T1000 (cell line): ENCODE measurements at regions not wholly inside any gene's neighbourhood (a gene's known extent, or its start where the extent isn't known, plus 50 kb on each side); places are given as distances from the start of the nearest gene placed in this dataset.
"Not testable (repeated sequence)": the region's sequence is repeated elsewhere in the genome, so short reads cannot be mapped to it uniquely, and the experiment has no call there.

Experiments used
- DNase-seq: peaks from one replicate; lab custom pipeline; 2025; ENCODE audit warnings: mixed read lengths; lab: John Stamatoyannopoulos, UW

DNA sequence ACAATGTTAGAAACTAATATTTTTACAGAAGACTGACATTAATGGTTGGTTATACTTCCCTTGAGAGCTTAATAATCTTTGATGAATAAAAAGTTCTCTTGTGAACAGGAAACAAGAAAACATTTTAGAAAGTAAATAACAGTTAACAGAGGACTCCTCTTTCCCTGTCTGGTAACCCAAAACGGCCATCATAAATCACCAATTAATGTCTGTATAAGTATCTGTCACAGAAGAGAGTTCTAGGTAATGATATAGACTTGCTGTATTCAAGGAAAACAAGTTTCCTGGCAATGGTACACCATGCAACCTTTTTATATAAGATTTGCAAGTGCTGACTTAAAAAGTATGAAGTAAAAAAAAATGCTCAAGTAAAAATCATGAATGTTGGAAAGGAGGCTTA lies 426.7 kb downstream of the SOX2 start:
- DNase-seq = no peak

DNA sequence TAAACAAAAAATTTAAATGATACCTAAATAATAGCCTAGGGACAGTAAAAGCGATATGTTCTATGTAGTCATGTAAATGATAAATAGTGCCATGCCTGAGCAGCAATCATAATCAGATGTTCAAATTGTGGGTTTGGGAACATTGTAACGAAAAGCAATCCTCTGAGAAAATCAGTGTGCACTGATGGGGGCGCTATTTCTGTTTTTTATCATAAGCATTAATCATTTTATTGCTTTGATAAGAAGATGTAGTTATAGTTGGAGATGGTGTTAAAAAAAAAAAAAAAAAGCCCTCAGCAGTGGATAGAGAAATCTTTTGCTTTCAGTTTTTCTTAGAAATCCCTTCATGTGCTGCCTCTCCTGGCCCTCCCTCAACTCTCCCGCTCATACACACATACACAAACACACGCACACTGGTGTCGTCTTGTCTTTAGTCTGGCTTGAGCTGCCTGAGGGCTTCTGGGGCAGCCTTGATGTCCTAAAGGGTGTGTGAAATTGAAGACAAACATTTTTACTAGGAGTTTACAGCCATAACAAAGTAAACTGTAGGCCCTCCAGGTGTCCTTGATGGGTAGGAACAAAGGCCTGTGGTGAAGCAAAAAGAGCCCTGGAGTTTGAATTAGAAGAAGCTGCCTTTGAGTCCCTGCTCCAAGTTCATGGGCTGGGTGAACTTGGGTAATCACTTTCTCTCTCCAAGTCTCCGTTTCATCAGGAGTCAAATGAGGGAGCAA lies 428.1 kb downstream of the SOX2 start:
- no peak for DNase-seq

DNA sequence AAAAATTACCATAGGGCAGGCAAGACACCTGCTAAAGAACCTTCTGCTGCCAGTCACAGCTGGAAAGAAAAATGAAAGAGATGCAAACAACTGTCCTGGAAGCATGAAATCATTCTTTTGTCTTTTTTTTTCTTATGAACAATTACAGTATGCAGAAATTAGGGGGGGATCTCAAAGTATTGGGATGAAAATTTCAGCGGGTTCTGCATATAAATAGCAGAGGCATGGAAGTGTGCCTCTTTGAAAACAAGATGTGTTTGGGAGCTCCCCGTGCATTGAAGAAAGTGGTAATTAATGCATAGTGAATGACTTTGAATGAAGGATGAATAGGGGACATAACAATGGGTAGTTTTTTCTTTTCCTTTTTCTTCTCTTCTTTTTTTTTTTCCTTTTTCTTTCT lies 431.2 kb downstream of the SOX2 start:
- no peak for DNase-seq

DNA sequence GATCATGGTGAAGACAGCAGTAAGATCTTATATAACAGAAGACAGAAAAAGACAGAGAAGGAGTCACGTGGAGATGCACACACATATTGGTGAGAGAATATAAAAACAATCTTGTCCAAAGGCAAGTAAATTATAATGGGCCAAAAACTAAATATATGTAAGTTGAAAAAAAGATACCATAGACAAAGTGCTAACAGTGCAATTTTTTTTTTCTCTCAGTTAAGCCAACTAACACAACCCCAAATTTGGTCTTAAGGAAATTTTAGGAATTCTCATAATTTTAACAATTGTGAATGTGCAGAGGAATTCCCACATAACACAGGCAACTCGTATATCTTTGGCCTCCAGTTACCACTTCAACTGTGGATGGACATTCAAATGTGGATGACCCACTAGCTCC lies 432.2 kb downstream of the SOX2 start:
- DNase-seq = no peak

DNA sequence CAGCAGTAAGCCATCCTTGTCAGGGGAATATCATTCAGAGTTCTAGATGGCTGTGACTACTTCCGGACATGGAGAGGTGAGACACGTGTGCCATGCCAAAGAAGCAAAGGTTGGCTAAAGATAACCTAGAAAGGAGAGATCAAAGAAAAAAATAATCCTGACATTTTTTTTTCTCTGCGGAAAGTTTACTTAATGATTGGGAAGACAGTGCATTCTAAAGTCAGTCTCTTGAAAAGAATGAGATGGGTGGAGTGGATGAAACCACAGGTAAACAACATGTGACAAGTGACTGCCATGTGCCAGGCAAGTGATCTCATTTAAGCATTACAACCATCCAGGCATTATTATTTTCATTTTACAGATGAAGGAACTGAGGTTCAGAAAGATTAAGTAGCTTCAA lies 436.6 kb downstream of the SOX2 start:
- DNase-seq = no peak

DNA sequence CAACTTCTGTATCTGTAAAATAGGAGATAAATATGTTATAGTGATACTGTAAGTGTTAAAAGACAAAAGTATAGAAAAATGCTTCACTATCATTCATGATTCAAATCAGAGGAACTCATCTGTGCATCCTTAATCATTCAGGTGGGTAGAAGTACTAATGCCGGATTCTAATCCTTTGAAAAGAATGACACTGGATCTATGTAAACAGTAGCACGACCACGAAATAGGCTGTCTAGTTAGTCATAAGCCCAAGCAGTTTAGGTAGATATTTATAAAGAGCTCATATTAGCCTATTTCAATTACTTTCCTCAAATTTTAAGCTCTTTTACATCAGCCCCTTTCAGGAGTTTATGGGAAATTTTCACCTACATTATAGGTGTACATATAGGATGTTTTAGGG lies 437.9 kb downstream of the SOX2 start:
- DNase-seq = no peak

DNA sequence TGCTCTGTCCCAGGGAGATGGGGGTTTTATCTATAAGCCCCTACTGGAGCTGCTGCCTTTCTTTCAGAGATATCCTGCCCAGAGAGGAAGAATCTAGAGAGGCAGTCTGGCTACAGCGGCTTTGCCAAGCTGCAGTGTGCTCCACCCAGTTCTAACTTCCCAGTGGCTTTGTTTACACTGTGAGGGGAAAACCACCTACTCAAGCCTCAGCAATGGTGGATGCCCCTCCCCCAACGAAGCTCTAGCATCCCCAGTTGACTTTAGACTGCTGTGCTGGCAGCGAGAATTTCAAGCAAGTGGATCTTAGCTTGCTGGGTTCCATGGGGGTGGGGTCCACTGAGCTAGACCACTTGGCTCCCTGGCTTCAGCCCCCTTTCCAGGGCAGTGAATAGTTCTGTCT lies 444.6 kb downstream of the SOX2 start:
- DNase-seq = not testable (repeated sequence)

DNA sequence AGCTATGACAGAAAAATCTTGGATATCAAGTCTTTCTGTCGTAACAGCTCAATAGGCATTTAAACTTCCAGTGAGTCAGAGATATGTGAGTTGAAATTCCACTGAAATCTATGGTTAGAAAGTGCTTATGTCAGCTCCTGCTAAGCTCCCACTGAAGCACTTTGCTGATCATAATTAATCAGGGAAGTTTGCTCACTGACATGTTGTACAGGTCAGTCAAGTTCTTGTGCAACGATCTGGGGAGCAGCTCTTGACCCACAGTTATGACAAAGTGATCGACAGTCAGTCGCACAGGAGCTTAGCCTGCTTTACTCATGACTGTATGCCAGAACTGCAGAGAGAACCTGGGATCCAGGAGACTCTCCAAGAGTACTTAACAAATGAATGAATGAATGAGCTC lies 453.5 kb downstream of the SOX2 start:
- no peak for DNase-seq

DNA sequence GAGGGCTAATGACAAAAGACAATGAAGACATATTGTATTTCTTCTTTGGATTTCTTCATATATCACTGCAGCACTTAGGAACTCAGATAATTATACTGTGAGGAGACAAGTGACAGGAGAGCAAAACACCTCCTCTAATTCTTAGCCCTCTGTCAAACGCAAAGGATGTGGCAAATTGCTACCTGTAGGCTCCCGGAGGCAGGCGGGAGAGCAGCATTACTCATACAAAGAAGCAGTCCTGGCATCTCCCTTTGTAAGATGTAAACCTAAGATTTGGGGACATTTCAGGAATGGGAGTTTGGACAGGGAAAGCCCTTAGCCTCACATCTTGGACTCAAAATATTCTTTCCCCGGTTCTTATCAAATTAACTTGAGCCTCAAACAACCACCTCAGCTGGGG lies 460.8 kb downstream of the SOX2 start:
- DNase-seq = no peak

DNA sequence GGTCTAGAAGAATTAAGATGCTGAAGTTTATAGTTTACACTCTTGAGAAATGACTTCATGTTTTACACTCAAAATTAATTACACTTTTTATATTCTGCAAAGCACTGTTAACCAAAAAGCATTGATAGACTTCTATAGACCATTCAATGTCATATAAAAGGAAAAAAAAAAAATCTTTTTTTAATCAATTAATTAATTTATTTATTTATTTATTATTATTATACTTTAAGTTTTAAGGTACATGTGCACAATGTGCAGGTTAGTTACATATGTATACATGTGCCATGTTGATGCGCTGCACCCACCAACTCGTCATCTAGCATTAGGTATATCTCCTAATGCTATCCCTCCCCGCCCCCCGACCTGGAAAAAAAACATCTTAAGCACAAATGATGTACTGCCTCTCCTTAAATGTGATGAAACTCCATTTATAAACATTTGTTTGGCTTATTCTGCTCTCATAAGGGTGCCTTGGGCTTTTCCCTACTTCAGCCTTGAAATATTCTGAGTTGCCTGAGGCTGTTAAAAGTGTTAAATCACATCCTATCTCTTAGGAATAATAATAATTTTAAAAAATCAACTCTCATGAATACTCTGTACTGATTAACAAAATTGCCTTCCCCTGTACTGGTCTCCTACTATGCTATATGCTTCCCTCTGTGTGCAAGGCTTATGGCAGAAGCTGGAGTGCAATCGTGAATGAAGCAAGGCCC lies 466.9 kb downstream of the SOX2 start:
- no peak for DNase-seq

DNA sequence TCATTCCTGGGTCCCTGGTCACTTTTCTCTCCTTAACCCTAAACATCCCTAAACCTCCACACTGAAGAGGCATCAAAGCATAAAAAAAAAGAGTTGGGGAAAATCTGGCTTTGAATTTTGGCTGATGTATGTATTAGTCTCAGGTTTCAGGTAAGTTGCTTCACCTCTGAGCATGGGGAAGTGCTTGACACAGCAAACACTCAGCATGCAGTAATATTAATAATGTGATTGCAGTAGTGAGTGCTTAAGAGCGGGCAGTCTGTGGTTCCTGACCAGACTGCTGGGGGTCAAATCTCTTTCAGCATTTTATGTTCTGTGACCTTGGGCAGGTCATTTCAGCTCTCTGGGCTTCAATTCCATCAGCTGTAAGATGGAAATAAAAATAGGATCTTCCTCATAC lies 467.9 kb downstream of the SOX2 start:
- no peak for DNase-seq

DNA sequence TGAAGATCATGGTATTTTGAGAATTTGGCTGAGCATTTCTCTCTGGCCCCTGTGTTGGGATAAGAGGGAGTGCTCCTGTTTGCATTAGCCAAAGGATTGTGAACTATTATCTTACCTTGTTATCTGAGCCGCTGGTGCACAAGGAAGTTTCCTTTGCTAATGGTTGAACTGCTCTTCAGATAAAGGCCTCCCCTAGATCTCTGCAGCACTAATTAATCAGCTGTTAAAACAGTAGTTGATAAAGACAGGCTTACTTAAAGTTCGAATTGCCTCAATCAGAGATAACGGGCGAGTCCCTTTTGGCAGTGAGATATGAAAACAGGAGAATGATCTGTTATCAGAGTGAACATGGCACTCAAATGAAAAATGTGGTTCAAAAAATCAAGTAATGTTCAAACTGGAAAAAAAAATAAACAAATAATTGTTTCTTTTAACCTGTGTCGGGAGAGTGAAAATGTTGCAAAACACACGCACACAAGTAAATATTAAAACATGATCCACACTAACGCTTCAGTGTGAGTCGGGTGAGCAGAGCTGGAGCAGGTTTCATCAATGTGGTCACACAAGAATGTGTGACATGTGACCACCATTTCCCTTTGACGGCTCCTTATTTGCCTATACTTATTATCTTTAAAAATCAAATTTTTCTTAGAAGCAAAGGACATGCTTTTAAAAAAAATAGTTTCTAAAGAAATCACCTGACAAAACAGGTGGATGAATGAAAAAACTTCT lies 469.1 kb downstream of the SOX2 start:
- no peak for DNase-seq

DNA sequence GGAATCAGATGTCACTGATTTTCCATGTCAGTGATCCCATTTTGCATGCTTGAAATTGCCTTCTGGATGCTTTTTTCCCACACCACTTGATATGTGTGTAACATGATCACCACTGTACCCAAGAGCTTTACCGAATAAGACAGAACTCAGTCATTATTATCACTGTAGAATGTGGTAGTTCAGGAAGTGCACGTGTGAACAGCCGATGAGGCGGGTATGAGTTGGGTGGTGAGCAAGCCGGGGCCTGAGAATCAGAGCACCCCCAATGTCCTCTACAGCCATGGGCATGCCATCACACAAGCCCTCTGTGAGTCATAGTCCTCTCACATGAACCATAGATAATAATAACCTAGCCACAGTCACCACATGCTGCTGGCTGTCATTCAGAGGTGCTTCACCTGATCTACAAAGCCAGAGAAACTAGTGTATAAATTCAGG lies 470.8 kb downstream of the SOX2 start:
- no peak for DNase-seq

DNA sequence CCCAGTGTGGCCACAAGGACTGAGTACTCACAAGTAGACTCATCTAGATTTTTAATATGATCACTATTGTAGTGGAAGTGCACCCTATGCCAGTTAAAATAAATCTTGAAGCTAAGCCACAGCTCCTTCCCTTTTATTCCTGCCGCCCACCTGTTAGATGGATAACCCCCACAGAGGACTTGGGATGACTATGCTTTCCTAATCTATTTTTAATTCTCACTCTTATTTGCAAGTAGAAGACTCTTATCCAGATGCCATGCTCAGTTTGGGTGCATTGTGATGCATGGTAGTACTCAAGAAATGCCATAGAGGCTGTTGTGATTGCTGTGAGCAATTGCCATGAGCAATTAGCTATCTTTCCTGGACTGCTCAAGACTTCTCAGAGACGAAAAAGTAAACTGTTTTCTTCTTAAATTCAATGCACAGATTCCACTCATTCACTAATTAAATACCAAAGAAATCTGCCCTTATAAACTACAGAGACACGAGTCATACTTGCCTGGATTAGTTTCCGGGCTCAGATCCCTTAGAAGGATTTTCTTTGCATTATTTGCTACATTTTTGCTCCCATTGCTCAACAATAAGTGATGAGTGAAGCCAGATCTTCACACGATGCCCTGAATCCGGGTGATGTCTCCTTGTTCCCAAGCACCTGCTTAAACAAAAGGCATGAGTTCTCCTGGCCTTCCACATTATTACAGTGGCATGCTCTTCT lies 472.1 kb downstream of the SOX2 start:
- DNase-seq = no peak

DNA sequence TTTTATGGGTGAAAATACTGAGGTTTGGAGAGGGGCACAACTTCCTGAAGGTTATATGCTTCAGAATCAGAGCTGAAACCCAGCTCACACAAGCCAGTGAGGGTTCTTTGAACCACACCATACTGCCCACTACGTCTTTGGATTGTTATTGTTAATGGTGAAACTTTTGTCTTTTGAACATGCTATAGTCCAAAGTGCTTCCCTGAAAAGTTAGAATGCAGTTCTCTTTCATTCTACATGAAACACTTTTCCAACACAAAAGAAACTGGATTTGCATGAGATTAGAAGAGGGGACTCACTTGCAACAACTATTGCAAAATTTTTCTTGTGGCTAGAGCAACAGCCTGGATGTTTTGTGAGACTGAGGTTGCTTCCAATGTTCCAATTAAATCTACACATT lies 473.6 kb downstream of the SOX2 start:
- no peak for DNase-seq

DNA sequence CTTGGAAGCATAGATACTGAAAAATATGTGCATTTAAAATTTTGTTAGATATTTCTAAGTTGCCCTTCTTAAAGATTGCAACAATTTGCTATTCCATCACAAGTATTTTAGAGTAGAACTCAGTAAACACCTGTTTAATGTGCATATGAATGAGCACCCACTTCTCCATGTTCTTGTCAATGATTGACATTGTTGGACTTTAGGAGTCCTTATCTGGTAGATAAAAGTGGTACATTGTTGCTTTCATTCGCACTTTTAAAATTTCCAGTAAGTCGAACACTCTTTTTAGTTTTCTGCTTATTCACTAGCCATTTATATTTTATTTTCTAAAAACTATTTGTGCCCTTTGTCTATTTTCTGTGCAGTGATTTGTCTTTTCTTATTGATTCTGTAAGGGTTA lies 478.3 kb downstream of the SOX2 start:
- no peak for DNase-seq

DNA sequence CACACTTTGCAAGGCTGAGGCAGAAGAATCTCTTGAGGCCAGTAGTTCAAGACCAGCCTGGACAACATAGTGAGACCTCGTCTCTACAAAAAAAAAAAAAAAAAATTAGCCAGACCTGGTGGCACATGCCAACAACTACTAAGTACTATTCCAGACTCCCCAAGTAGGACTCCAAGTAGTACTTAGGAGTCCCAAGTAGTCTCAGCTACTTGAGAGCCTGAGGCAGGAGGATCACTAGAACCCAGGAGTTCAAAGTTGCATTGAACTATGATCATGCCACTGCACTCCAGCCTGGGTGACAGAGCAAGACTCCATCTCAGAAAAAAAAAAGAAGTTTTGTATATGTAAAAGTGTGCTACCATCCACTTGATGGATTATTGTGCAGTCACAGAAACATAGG lies 486.6 kb downstream of the SOX2 start:
- no peak for DNase-seq

DNA sequence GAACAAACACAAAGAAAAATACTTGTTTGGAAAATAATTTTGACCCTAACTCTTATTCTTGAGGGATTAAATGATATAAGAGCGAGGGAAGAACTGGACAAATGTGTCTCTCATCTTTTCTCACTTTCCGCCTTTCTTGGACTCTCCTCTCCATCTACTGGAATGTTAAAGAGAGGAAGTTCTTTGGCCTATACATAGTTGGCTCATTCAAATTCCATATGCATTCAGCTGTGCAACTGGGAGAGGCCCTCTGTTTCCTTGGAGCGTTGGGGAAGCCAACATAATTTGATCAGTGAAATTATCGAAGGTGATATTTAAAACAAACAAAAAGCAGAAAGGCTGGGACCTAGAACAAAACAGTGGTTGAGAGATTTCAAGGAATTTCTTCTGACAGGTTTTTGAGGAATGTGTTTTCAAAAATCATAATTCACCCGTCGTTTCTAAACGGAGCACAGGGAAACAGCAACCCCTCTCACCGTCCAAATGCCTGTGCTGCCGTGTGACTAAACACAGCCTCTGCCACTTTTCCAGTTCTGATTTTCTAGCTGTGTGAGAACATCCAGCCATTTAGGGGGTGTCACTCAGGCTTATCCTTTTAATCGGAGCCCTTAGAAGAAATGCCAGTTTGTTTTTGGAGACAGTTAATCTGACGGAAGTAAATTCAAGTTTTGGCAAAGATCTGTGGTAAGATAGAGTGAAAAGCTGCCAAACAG lies 489.9 kb downstream of the SOX2 start:
- no peak for DNase-seq

DNA sequence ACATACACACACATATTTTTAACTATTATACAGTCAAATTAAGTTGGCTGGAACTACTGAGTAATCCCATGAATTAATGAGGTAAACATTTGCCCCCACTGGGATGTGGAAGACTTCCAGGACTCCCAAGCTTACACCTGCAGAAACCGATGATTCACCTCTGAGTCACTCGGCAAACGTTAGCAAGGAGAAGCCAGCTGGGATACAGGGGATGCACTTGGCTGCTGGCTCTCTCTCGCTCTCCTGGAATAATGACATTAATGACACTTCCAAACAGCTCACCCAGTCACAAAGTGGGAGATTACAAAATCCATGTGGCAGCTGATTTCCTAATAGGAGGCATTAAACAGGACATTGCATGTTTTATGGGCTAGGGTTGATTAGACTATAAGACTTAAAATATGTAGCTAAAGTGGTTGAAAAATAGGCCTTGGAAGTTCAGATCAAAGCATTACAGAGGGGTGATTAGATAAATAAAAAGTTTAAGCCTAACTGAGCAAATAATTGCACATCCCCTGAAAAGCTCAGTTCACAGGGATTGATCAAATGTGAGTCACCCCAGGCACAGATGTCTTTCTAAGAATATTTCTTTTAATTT lies 500.9 kb downstream of the SOX2 start:
- DNase-seq = peak; percentile 82

DNA sequence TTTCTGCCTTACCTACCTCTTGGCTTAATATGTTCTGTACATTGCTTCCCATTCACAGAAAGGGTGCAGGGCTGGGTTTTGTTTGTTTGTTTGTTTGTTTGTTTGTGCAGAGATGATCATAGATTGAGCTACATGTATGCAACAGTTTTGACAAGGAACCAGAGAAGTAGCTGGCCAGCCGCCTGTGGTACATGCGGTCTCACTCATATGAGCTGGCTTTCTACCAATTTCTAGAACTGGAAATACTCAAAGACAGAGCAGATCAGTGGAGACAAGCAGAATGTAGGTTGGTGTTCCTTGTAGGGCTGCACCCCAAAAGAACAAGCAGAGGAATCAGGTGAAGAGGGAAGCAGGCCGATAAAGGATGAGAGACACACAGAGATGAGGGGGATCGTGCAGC lies 502.7 kb downstream of the SOX2 start:
- no peak for DNase-seq

DNA sequence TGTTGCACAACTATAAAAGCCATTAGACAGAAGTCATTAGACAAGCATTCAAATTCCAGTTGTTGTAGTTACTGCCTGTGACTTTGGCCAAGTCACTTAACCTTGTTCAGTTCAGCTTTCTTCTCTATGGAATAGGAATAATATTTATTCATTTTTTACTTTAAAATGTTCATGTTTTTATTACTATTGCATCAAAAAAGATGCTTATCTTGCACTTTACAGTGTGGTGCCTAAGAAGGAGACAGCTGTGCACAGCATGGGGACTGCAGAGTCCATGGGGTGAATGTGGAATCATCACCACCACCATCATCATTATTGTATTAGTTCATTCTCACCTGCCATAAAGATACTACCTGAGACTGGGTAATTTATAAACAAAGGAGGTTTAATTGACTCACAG lies 504.2 kb downstream of the SOX2 start:
- no peak for DNase-seq
